ENCODE measurements at regions not wholly inside any gene's neighbourhood (a gene's known extent, or its start where the extent isn't known, plus 50 kb on each side); places are given as distances from the start of the nearest gene placed in this dataset.
A peak's percentile ranks its signal among the peaks of the same experiment; 100 is the strongest.

- TF ChIP-seq SP140L (CRISPR knock-in tag; IDR thresholded peaks at IDR 0.05; ENCODE audit: borderline replicate concordance) (0 out of 2 replicates have a peak, but pooled peaks have one; percentile 73), NKX3-1 (CRISPR knock-in tag; IDR thresholded peaks at IDR 0.05) (0 out of 2 replicates have a peak, but pooled peaks have one; percentile 74), ZNF543 (CRISPR knock-in tag; IDR thresholded peaks at IDR 0.05) (0 out of 2 replicates have a peak, but pooled peaks have one; percentile 38), GATA4 (IDR thresholded peaks at IDR 0.05; ENCODE audit: borderline replicate concordance, low read depth) (peak; percentile 93), PLRG1 (conservative IDR thresholded peaks at IDR 0.05) (no peak), KLF9 (CRISPR knock-in tag; IDR thresholded peaks at IDR 0.05; ENCODE audit: low read depth) (no peak), RXRB (CRISPR knock-in tag; IDR thresholded peaks at IDR 0.05; ENCODE audit: borderline replicate concordance) (peak; percentile 95), ZNF260 (CRISPR knock-in tag; IDR thresholded peaks at IDR 0.05; ENCODE audit: borderline replicate concordance, low read depth) (no peak), U2AF1 (optimal IDR thresholded peaks at IDR 0.05; ENCODE audit: low read depth, low read length) (no peak), TEAD3 (CRISPR knock-in tag; optimal IDR thresholded peaks at IDR 0.05; ENCODE audit: borderline replicate concordance) (peak; percentile 100), GFI1 (CRISPR knock-in tag; IDR thresholded peaks at IDR 0.05; ENCODE audit: borderline replicate concordance) (peak; percentile 99), SMAD3 (CRISPR knock-in tag; IDR thresholded peaks at IDR 0.05) (no peak; the same call in 1 of the 2 replicates), PPARG (CRISPR knock-in tag; conservative IDR thresholded peaks at IDR 0.05) (peak; percentile 95), ZNF724P (CRISPR knock-in tag; IDR thresholded peaks at IDR 0.05; ENCODE audit: borderline replicate concordance) (no peak), LCORL (IDR thresholded peaks at IDR 0.05) (peak; percentile 99), LCORL (CRISPR knock-in tag; IDR thresholded peaks at IDR 0.05) (peak; percentile 100)
- TF ChIP-seq, protein P1, sequence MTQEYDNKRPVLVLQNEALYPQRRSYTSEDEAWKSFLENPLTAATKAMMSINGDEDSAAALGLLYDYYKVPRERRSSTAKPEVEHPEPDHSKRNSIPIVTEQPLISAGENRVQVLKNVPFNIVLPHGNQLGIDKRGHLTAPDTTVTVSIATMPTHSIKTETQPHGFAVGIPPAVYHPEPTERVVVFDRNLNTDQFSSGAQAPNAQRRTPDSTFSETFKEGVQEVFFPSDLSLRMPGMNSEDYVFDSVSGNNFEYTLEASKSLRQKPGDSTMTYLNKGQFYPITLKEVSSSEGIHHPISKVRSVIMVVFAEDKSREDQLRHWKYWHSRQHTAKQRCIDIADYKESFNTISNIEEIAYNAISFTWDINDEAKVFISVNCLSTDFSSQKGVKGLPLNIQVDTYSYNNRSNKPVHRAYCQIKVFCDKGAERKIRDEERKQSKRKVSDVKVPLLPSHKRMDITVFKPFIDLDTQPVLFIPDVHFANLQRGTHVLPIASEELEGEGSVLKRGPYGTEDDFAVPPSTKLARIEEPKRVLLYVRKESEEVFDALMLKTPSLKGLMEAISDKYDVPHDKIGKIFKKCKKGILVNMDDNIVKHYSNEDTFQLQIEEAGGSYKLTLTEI (CRISPR knock-in tag; conservative IDR thresholded peaks at IDR 0.05), result no peak
- TF ChIP-seq, protein P2, sequence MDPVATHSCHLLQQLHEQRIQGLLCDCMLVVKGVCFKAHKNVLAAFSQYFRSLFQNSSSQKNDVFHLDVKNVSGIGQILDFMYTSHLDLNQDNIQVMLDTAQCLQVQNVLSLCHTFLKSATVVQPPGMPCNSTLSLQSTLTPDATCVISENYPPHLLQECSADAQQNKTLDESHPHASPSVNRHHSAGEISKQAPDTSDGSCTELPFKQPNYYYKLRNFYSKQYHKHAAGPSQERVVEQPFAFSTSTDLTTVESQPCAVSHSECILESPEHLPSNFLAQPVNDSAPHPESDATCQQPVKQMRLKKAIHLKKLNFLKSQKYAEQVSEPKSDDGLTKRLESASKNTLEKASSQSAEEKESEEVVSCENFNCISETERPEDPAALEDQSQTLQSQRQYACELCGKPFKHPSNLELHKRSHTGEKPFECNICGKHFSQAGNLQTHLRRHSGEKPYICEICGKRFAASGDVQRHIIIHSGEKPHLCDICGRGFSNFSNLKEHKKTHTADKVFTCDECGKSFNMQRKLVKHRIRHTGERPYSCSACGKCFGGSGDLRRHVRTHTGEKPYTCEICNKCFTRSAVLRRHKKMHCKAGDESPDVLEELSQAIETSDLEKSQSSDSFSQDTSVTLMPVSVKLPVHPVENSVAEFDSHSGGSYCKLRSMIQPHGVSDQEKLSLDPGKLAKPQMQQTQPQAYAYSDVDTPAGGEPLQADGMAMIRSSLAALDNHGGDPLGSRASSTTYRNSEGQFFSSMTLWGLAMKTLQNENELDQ (CRISPR knock-in tag; IDR thresholded peaks at IDR 0.05; ENCODE audit: borderline replicate concordance), result no peak
- TF ChIP-seq, protein P3, sequence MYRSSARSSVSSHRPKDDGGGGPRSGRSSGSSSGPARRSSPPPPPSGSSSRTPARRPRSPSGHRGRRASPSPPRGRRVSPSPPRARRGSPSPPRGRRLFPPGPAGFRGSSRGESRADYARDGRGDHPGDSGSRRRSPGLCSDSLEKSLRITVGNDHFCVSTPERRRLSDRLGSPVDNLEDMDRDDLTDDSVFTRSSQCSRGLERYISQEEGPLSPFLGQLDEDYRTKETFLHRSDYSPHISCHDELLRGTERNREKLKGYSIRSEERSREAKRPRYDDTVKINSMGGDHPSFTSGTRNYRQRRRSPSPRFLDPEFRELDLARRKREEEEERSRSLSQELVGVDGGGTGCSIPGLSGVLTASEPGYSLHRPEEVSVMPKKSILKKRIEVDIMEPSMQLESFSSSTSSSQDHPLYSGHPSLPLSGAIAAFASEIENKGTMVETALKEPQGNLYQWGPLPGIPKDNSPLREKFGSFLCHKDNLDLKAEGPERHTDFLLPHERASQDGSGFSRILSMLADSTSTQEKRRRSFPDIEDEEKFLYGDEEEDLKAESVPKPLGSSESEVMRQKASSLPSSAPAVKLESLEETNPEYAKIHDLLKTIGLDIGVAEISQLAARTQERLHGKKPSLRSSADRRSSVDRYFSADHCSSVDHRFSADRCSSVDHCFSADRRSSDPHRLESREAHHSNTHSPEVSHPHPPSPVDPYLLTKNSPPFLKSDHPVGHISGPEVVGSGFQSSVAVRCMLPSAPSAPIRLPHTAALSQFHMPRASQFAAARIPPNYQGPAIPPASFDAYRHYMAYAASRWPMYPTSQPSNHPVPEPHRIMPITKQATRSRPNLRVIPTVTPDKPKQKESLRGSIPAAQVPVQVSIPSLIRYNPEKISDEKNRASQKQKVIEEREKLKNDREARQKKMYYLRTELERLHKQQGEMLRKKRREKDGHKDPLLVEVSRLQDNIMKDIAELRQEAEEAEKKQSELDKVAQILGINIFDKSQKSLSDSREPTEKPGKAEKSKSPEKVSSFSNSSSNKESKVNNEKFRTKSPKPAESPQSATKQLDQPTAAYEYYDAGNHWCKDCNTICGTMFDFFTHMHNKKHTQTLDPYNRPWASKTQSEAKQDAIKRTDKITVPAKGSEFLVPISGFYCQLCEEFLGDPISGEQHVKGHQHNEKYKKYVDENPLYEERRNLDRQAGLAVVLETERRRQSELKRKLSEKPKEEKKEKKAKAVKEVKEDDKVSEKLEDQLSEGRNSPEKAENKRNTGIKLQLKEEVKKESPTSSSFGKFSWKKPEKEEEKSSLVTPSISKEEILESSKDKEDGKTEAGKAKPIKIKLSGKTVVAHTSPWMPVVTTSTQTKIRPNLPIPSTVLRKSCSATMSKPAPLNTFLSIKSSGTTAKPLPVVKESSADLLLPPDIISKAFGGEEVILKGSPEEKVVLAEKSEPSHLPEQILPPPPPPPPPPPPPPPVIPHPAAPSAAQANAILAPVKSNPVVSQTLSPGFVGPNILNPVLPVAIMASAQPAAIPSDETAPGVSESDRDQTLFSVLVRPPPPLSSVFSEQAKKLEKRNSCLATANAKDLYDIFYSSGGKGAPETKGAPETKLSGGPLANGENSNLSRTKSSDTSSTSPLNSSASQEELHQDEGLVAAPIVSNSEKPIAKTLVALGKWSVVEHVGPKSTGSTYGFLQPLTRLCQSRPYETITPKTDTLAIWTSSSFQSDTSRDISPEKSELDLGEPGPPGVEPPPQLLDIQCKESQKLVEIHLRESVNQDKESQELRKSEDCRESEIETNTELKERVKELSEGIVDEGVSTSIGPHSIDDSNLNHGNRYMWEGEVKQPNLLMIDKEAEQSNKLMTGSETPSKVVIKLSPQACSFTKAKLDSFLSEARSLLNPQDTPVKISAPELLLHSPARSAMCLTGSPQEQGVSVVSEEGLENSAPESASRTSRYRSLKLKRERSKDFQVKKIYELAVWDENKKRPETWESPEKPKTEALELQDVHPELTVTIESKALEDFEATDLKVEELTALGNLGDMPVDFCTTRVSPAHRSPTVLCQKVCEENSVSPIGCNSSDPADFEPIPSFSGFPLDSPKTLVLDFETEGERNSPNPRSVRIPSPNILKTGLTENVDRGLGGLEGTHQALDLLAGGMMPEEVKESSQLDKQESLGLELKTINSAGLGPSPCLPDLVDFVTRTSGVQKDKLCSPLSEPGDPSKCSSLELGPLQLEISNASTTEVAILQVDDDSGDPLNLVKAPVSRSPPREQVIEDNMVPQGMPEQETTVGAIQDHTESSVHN (CRISPR knock-in tag; IDR thresholded peaks at IDR 0.05), result peak; percentile 90
These were observed 95.5 kb upstream of the DHX40 start (continued) for GRCh38 chr17:59469786-59470485.
